SK-N-MC (cell line): ENCODE measurements at regions not wholly inside any gene's neighbourhood (a gene's known extent, or its start where the extent isn't known, plus 50 kb on each side); places are given as distances from the start of the nearest gene placed in this dataset.

ENCODE experiments used
- EZH2 ChIP-seq: fragments of 200-600 bp; sonication (generic); IDR thresholded peaks from one replicate; pipeline ENCODE4 v1.6.1; 2017; ENCODE audit warnings: antibody characterized with exemption
- FOXP2 ChIP-seq: optimal IDR thresholded peaks from 2 replicates; pipeline ENCODE3; 2011; ENCODE audit warnings: mild to moderate bottlenecking, moderate library complexity; ENCODE audit not compliant: insufficient read depth; ENCODE audit errors: extremely low read length, control extremely low read depth
- POLR2AphosphoS5 ChIP-seq: IDR thresholded peaks from 2 replicates; pipeline ENCODE4 v1.6.1; 2012; ENCODE audit warnings: mild to moderate bottlenecking, low read depth, low read length, borderline replicate concordance

- TF ChIP-seq EZH2 (no peak), POLR2AphosphoS5 (no peak), FOXP2 (no peak)
Measured at GRCh38 chrX:95893636-95894035, 791.0 kb upstream of the DIAPH2 start.
